ENCODE measurements at regions not wholly inside any gene's neighbourhood (a gene's known extent, or its start where the extent isn't known, plus 50 kb on each side); places are given as distances from the start of the nearest gene placed in this dataset.
A peak's percentile ranks its signal among the peaks of the same experiment; 100 is the strongest.

- no peak for DNase-seq (ENCODE audit: low read depth)
These were observed 59.1 kb upstream of the ALDH1A1 start for GRCh38 chr9:73011956-73012355.

GRCh38 chr9:73011181-73011750, 58.4 kb upstream of the ALDH1A1 start:
- peak; percentile 88 for DNase-seq (ENCODE audit: low read depth)

- no peak for DNase-seq (ENCODE audit: low read depth)
These were observed 56.9 kb upstream of the ALDH1A1 start for GRCh38 chr9:73009649-73010288.

GRCh38 chr9:73007966-73008672, 55.3 kb upstream of the ALDH1A1 start:
- DNase-seq (ENCODE audit: low read depth): no peak

GRCh38 chr9:73006986-73007385, 54.1 kb upstream of the ALDH1A1 start:
- no peak for DNase-seq (ENCODE audit: low read depth)

All from fibroblast of gingiva (primary cell).